ENCODE measurements at regions not wholly inside any gene's neighbourhood (a gene's known extent, or its start where the extent isn't known, plus 50 kb on each side); places are given as distances from the start of the nearest gene placed in this dataset.
"Not testable (repeated sequence)": the region's sequence is repeated elsewhere in the genome, so short reads cannot be mapped to it uniquely, and the experiment has no call there.

DNA sequence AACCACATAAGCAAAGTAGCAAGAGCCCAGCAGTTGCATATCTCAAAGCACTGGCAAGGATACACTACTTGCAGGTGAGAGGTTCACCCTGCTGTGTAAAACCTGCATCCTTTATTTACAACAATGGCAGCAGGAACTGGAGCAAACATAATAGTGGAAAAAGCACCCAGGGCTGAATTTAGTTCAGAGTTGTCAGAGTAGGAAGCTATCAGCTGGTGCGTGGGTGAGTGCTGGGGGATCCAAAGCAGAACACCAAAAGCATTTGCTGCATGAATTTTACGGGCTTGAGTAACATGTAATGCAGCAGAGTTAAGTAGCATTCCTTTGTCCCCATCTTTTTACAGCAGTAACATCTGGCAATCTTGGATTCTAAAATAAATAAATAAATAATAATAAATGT lies 73.5 kb upstream of the SRD5A2 start:
- DNase-seq: no peak

DNA sequence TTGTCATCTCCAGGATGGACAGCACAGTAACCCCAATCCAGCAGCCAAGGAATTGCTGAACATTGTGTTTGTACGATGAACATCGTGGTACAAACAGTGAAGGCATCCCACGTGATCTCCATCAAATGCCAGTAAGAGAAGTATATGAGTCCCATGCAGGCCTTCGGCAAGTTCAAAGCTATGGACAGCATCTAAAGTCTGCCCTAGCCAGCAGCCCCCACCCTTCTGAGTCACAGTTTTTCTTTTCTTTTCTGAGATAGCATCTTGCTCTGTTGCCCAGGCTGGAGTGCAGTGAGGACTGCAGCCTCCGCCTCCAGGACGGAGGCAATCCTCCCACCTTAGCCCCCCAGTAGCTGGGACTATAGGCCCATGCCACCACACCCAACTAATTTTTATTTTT lies 71.0 kb upstream of the SRD5A2 start:
- DNase-seq: no peak

DNA sequence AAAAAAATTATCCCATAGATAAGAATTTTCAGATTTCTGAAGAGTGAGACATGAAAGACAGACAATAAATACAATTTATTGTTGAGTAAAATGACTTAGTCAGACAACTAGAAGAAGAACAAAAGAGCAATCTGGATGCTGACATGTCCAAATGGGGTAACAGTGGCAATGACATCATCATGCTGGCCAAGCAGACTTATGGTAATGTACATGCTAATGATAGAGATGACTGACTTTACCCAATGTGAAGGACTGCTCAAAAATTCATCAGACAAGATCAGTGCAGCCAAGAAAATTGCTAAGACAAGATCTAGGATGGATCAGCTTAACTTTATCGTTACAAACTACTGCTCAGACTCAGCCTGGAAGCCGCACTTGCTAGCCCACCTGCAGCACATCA lies 70.5 kb upstream of the SRD5A2 start:
- DNase-seq: no peak

DNA sequence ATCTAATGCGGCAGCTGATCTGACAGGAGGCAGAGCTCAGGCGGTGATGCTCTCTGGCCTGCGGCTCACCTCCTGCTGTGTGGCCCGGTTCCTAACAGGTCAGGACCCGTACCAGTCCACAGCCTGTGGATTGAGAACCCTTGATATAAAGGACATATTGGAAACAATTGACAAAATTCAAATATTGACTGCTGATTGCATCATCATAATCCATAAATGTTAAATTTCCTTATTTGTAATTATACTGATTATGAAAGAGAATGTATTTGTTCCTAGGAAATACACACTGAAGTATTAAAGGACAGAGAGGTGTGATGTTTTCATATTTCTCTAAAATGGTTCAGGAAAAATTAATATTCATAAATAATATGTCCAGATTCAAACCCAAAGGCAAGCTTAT lies 63.8 kb upstream of the SRD5A2 start:
- no peak for DNase-seq

DNA sequence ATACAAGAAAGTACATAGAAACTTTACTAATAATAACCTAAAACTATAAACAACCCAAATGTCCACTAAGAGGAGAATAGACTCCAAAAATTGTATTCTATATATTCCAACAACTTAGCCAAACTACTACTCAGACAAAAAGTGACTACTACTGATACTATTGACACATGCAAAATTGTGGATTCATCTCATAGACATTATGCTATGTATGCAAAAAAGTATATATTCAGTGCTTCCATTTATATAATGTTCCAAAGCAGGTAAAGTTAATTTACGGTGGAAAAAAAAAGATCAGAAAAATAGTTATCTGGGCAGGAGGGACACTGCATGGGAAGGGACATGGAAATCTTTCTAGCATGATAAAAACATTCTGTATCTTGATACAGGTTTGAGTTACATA lies 62.0 kb upstream of the SRD5A2 start:
- no peak for DNase-seq

DNA sequence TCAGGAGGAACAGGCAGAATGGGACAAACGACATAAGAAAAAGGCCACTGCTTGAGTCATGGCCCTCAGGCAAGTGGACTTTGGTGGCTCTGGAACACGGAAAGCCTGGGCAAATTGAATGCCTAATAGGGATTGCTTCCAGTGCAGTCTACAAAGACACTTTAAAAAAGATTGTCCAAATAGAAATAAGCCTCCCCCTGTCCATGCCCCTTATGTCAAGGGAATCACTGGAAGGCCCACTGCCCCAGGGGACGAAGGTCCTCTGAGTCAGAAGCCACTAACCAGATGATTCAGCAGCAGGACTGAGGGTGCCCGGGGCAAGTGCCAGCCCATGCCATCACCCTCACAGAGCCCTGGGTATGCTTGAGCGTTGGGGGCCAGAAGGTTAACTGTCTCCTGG lies 51.5 kb upstream of the SRD5A2 start:
- DNase-seq: not testable (repeated sequence)

Data from activated CD4-positive, alpha-beta T cell treated with anti-CD3 and anti-CD28 coated beads, Interleukin-2, amount 50 U/mL, for 48 hours (primary cell).